AG20443 (cell line): ENCODE measurements at regions not wholly inside any gene's neighbourhood (a gene's known extent, or its start where the extent isn't known, plus 50 kb on each side); places are given as distances from the start of the nearest gene placed in this dataset.

Experiments
- DNase-seq: peaks from one replicate; pipeline ENCODE4 v3.0.0; 2012; ENCODE audit warnings: low spot score, mixed read lengths

DNA sequence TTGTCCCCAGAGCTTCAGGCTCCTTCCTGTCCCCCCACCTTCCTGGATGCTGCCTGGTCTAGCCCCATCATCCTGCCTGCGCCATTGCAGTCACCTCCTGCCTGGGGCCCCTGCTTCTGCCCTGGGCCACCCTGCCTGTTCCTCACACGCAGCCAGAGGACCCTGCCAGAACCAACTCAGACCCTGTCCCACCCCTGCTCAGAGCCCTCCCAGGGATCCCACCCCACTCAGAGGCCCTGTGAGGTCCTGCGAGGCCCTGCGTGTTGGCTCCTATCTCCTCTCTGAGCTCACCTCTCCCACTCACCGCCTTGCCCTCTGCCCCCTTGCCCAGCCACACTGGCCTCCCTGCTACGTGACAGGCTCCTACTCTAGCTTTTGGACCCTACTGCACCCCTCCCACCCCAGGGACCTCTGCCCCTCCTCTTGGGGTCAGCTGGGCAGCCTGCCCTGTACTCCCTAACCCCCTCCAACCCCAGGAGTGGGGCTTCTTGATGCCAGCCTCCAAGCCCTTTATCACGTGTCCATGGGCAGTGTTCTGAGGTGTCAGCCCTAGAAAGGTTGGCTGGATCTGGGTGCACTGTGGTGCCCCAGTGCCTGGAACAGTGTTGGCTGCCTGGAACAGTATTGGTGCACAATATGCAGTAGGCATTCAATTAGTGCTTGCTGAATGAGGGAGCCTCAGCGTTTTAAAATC lies 68.3 kb downstream of the CEBPB start:
- DNase-seq, result no peak

DNA sequence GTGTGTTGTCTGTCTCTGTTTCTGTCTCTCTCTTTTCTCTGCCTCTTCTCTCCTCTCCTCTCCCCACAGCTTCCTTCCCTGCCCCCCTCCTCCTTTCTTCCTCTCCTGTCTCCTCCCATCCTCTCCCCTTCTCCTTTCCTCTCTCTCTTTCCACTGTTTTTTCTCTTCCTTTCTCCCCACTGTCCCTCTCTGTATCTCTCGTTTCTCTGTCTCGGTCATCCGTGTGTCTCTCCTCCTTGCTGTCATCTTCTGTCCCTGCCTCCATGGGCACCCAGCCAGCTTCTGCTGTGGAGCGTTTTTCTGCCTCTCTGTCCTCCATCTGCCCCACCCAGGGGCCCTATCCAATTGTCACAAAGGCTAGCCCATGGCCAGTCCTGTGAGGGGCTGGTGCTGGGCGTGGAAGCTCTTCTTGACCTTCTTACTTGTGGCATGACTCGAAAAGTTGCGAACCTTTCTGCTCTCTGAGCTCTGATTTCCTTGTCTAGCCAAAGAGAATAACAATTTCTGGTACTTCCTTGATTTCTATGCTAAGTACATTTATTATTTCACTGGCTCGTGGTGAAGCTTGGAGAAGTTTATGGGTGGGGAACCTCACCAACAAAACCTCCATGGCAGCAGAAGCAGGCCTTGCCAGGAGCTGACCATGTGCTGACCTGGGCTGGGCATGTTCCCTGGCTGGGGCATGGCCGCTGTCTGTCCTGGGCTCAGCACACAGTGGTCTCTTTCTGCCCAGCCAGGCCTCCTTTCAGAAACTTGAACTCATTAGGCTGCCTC lies 69.3 kb downstream of the CEBPB start:
- no peak for DNase-seq

DNA sequence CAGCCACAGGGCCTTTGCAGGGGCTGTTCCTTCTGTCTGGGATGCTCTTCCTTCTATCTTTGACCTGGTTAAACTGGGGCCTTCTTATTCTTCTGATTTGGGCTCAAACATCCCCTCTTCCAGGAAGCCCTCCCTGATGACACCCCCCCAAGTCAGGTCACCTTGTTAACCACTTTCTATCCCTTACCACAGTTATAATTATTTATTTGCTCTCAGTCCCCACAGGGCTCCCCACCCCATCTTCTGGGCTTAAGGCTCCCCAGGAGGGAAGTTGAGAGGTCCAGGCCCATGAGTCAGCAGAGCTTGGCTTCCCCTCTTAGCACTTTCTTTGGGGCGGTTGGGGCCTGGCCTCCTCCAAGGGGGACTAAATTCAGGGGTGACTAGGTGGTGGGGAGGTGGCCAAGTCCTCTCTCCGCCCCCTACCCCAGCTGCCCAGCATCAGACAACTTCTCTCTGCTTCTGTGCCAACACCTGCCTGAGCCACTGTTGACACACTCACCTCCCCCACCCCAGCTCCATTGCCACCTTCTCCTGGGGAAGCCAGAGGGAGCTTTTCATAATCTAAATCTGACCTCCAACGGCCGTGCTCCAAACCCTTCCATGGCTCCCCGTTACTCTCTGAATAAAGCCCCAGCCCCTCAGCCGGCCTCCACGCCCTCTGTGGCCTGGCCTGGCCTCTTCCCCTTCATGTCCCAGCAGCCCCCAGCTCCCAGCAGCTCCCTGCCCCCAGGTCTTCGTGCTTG lies 70.0 kb downstream of the CEBPB start:
- no peak for DNase-seq

DNA sequence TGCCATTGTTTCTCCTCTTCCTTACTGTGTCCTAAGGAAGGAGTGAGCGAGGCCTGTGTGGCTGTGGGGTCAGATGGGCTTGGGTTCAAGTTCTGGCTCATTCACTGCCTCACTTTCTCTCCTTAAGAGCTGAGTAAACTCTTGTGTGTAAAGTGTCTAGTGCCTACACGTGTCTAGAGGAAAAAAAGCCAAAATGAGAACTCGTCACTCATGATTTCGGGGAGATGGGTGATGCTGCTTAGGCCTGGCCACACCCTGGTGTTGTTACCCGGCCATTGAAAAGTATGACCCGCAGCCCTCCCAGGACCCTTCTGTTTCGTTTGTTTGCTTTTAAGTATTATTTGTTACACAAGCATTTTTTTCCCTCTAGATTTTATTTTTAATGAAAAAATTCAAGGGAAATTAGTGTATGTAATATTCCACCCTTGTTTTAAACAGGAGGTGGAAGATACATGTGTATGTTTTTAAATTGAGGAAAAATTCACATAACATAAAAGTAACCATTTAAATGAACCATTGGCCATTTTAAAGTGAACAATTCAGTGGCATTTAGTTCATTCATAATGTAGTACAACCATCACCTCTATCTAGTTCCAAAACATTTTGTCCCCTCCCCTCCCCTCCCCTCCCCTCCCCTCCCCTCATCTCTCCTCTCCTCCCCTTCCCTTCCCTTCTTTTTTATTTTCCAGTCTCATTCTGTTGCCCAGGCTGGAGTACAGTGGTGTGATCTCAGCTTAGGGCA lies 71.0 kb downstream of the CEBPB start:
- no peak for DNase-seq

DNA sequence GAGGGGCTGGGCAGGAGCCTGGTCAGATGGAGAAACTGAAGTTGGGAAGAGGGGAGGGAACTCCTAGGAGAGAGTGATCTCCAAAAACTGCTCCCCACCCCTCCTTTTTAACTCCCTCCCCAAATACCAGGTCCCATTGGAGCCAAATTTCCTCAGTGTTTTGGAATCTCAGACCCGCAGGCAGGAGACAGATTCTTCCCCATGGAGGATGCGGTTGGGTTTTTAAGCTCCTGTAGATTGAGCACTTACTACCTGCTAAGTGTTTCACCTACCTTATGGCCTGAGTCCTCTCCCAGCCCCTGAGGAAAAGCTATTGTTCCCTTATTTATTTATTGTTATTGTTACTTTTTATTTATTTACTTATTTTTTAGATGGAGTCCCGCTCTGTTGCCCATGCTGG lies 73.2 kb downstream of the CEBPB start:
- DNase-seq, result no peak

DNA sequence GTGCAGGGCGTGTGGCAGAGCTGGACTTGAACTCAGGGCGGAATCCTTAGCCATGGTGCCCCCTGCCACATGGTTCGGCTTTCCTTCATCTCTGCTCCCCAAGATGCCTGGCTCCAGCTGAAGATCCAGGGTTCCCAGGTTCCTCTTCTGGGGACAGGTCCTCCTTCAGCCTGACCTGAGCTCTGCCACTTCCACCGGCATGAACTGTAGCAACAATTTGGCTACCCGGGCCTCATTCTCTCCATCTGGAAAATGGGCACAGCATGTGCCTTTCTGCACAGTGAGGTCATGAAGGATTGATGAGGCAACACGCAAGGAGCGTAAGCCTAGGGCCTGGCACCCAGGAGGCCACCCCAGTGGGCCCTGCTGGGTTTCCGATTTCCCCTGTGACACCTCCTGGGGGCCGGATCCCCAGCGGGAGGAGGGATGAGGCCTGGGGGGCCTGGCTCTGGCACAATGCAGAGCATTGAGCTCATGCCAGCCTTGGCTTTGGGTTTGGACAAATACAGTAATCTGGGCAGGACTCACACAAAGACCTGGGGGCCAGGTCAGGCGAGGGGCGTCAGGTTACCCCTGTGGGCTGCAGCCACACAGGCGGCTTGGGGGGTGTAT lies 74.0 kb downstream of the CEBPB start:
- no peak for DNase-seq

DNA sequence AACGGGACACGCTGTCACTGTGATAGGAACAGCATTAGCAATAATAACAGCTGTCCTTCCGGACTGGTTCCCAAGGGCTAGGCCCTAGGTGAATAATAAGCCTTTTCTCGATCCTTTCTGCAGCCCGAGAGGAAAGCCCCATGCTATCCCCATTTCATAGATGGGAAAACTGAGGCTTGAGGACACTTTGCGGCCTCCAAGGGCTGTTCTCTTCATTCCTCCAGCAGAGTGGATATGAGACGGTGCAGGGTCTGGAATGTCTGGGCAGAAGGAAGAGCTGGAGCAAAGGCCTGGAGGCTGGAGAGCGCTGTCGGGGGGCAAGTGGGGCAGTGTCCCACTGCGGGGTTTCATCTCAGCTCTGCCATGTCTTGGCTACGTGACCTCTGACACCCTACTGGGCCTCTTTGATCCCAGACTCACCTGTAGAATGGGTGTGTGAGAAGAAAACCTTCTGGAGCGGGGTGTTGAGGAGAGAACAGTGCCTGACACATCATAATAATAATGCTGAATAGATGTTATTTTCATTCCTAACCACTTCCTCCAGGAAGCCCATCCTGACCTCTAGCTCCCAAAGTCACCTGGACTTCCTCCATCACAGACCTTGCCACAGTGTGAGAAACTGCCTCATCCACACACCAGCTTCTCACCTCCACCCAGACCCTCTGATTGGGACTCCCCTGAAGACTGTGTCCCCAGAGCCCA lies 74.8 kb downstream of the CEBPB start:
- no peak for DNase-seq

DNA sequence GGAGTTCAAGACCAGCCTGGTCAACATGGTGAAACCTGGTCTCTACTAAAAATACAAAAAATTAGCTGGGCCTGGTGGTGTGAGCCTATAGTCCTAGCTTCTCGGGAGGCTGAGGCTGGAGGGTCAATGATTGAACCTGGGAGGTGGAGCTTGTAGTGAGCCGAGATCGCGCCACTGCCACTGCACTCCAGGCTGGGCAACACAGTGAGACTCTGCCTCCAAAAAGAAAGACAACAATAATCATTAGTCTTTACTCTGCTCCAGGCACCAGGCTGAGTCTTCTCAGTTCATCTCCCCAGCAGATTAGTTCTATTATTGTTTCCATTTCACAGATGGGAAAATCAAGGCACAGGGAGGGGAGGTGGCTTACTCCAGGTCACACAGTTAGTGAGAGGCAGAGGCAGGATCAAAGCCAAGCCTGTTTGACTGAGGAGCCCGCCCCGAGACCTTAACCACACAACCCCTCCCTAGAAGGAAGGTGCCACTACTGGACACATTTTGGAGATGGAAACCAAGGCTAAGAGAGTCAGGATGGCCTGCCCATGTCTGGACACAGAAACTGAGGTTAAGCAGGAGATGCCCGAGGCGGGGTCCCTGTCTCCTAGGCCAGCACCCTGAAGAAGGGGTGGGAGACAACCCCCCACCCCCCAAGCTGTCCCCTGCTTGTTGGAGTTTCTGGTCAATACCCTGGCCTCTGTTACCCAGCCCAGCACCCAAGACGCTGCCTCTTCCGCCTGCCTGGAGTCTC lies 75.8 kb downstream of the CEBPB start:
- DNase-seq, result no peak

DNA sequence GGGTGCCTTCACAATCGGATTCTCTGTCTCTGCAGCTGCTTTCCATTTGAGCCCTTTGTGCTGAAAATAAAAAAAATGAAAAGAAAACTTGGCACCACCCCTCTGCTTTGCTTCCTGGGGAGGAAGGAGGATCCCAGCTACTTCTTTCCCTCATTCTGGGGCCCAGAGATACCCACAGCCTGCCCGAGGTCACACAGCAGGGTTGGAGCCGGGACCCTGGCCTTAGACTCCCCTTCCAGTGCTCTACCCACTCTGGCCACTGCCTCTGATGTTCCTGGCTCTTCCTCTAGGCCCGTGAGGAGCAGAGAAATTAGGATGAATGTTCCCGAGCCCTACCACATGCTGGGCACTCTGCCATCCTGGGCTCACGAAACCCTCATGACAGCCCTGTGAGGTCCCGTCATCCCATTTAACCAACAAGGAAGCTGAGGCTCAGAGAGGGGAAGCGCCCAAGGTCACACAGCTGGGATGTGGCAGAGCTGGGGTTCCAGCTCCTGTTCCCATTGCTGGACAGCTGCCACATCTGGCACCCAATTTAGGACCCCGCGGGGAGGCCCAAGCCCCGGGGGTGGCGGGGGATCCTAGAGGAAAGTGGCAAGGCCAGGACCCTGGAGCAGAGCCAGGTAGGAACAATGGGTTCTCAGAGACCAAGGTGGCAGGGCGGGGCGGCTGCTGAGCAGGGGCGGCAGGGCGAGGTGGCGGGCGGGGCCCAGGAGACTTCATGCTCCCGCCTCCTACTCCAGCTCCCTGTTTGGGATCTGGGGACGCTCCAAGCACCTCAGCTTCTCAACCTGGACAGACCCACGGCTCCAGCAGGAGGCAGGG lies 76.6 kb downstream of the CEBPB start:
- DNase-seq, result peak; percentile 80

DNA sequence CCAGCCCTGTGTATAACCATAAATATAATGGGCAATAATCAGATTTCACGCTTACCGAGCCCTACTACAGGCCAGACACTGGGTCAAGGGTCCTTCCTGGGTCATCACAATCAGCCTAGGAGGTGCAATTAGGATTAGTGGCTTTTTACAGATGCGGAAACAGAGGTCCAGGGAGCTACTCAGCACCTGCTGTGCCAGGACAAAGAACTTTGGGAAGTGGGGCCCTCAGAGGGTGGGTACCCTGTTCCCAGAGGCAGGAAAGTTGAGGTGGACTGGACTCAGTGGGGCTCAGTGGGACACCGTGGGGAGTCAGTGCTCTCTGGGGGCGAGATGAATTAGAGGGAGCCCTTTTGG lies 77.2 kb downstream of the CEBPB start:
- no peak for DNase-seq

DNA sequence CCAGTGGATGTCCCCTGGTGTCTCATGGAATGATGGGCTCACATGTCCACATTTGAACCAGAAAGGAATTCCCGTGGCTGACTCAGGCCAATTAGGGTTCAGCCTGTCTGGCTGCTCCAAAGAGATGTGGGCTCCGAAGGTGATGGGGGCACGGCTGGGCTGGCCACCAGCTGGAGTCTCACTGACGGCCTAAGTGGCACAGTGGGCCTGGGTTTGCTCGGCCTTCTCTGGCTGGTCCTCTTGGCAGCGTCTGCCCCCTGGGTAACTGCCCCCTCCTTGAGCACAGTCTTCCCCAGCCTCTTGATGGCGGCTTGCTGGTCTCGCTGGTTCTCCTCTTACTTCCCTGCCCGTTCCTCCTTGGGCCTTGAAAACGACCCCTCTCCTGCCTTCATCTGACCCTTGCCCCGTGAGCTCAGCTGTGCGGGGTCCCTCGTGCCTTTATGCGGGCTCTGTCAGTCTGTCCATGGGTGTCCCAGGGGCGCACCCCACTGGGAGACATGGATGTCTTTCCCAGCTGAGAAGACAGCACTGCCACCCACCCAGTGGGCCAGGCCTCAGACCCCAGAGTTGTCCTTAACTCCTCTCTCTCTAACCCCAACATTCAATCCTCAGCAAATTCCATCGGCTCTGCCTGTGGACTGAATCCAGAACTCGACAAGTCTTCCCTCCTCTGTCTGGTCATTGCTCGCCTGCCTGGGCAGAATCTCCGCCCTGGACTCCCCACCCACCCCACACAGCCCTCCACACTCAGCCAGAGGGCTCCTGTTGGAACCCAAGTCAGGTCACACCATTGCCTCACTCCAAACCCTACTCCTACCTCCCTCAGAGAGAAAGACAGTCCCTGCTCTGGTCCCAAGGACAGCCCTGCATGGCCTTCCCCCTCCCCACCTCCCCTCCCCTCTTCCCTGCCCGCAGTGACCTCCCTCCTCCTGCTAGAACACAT lies 78.7 kb downstream of the CEBPB start:
- peak; percentile 43 for DNase-seq

DNA sequence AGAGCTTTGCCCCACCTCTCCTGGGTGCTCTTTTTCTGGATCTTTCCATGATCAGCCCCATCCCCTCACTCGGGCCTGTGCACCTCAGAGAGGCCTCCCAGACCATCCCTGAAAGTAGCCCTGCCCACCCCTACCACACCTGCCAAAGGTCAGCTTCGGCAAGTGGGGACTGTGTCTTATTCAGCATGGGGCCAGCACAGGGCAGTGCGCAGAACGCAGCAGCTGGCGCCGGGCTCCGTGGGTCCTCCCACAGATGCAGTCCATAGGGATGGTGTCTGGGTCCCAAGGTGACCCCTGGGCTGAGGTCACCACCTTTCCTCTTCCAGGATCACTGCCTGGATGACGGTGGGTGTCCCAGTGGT lies 79.4 kb downstream of the CEBPB start:
- DNase-seq, result no peak

DNA sequence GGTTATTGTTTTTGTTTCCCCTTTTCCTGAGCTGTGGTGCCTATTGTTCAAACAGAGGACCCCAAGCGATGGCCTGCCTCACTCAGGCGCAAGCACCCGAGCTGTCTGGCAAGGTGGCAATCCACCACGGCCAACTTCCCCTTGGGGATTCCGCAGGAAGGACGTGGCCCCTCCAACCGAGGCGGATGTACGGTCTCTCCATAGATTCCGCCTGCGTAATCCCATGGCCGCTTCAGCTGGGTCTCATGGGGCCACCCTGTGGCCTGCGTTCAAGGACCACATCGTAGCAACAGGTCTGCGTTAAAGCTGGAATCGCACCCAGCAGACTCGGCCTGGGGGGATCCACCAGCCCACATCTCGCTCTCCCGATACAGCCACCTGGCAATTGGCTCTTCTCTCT lies 79.9 kb downstream of the CEBPB start:
- DNase-seq, result no peak

DNA sequence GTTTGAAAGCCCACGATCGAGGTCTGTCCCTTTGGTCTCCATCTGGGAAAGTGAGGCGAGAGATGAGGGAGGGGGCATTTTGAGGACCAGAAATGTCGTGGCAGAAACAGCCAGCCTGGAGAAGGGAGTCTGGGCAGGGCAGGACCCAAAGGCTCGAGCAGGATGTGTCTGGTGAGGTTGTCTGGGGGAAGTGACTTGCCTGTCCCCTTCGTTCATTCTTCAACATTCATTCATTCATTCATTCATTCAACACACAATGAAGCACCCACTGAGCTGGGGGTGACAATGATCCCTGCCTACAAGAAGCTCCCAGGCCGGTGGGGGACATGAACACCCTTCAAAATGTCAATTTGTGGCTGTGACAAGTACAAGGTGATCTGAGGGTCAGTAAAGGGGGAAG lies 80.5 kb downstream of the CEBPB start:
- no peak for DNase-seq

DNA sequence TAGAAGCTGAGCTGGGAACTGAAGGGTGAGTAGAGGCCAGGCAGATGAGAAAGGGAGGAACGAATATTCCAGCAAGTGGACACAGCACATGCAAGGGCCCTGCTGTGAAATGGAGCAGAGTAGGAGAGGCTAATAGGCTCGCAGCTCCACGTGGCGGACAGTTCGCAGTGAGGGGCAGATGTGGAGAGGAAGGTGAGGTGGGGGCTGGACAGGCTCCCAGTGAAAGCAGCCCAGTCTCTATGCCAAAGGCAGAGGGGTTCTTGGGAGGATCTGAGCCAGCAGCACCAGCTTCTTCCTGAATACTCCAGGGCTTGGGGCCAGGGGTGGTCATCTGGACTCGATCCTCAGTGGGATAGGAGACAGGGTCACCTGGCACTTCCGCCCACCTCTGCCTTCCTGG lies 81.0 kb downstream of the CEBPB start:
- DNase-seq, result no peak

DNA sequence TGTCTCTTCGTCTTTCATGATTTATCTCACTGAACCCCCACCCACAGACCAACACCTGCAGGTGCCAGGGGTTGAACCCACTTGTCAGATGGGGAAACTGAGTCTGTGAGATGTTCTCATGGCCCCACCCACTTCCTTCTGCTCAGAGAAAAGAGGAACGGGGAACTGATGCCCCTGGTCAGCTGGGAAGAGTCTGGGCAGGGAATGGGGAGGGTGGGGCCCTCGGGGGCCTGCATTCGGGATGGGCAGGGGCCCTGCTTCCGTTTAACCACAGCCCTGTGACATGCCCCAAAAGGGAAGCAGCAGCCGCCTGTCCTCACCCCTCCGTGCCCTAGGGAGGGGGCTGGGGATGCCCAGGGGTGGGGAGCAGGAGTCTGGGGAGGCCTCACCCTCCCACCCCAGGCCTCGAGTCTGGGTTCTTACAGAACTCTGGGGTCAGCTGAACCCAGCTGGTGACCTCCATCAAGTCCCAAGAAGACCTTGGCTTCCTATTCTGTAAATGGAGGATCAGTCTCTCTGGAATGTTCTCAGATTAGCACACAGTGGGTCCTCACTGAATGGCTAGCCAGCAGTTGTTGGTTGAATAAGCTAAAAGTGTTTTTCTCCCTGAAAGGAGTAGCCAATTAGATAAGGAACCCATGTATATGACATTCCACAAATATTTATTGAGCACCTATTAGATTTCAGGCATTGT lies 81.5 kb downstream of the CEBPB start:
- no peak for DNase-seq

DNA sequence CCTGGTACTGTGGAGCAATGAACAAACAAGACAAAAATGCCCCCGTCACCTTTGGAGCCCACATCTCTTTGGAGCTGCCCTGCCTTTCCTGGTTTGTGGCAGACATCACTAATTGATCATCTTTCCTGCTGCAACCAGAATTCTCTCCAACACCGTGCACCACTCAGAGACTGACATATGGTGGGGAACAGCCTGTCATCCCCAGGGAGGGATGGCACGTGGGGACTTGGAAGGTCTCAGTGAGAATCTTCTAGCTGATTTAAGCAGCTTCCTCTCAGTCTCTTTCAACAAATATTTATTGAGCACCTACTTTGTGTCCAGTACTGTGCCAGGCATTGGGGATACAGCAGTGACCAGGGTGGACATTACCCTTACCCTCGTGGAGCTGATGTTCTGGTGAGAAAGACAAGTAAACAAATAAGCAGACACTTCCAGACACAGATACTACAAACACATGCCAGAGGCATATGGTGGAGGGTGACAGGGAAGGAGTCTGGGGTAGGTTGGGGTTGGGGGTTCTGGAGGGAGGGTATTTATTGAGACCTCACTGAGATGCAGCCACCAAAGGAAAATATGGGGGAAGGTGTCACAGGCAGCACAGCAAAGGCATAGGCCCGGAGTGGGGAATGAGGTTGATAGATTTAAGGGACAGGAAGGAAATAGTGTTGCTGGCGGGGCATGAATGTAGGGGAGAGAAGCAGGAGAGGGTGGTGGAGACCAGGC lies 82.3 kb downstream of the CEBPB start:
- DNase-seq, result no peak
